SK-N-SH (cell line): ENCODE measurements at regions not wholly inside any gene's neighbourhood (a gene's known extent, or its start where the extent isn't known, plus 50 kb on each side); places are given as distances from the start of the nearest gene placed in this dataset.

Source experiments
- CTCF ChIA-PET: fragments of 300-600, 350-600 bp; formaldehyde crosslinking; extraction: SDS; loops from one replicate; lab custom pipeline; 2021; lab: Yijun Ruan, JAX
- POLR2A ChIA-PET: fragments of 350-600 bp; sonication (Branson Sonifier 250); formaldehyde crosslinking; extraction: SDS; loops from one replicate; lab custom pipeline; 2020; ENCODE audit warnings: antibody characterized with exemption, inconsistent platforms; lab: Yijun Ruan, JAX
- DNase-seq: peaks from one replicate; pipeline ENCODE4 v3.0.0; 2012
- H2AFZ ChIP-seq: fragments of 200-600 bp; sonication (generic); 2 replicates; pipeline ENCODE4 v1.8.1; 2016; ENCODE audit warnings: antibody characterized with exemption, mild to moderate bottlenecking, low read depth
- H3F3A ChIP-seq: fragments of 200-600 bp; sonication (generic); replicated peaks from 2 replicates; pipeline ENCODE3; 2016; ENCODE audit warnings: antibody characterized with exemption, mild to moderate bottlenecking; ENCODE audit not compliant: insufficient read depth
- H3K27ac ChIP-seq, 2 experiments: fragments of 200-500 bp in 1 of 2; fragments of 200-600 bp in 1 of 2; sonication (Bioruptor generic) in 1 of 2; sonication (generic), shearing (Covaris generic) in 1 of 2; 2 replicates each; pipeline versions ENCODE4 v1.5.1 to v1.6.1; 2014 to 2016; ENCODE audit warnings: low read depth in 2 of 2, inconsistent platforms in 1 of 2, low read length in 1 of 2, mild to moderate bottlenecking in 1 of 2, mixed read lengths in 1 of 2
- H3K27me3 ChIP-seq: fragments of 200-600 bp; sonication (generic), shearing (Covaris generic); 2 replicates; pipeline ENCODE4 v1.6.1; 2016; ENCODE audit warnings: mixed run types; ENCODE audit not compliant: insufficient read depth
- H3K36me3 ChIP-seq, 2 experiments: fragments of 200-500 bp in 1 of 2; fragments of 200-600 bp in 1 of 2; sonication (Bioruptor generic) in 1 of 2; sonication (generic) in 1 of 2; replicated peaks in 1 of 2; 2 replicates each; pipeline versions ENCODE3 to v1.5.1; 2014 to 2016; ENCODE audit warnings: low read length in 1 of 2, mild to moderate bottlenecking in 1 of 2; ENCODE audit not compliant: insufficient read depth in 2 of 2, control insufficient read depth in 1 of 2
- H3K4me1 ChIP-seq, 2 experiments: fragments of 200-500 bp in 1 of 2; fragments of 200-600 bp in 1 of 2; sonication (Bioruptor generic) in 1 of 2; sonication (generic), shearing (Covaris generic) in 1 of 2; 2 replicates each; pipeline versions ENCODE4 v1.5.1 to v1.6.1; 2014 to 2016; ENCODE audit warnings: low read depth in 1 of 2, low read length in 1 of 2, mixed run types in 1 of 2; ENCODE audit not compliant: insufficient read depth in 2 of 2, control insufficient read depth in 1 of 2
- H3K4me2 ChIP-seq: fragments of 200-600 bp; sonication (generic), shearing (Covaris generic); 2 replicates; pipeline ENCODE4 v1.6.1; 2017; ENCODE audit warnings: mixed run types
- H3K4me3 ChIP-seq, 2 experiments: fragments of 200-500 bp in 1 of 2; fragments of 200-600 bp in 1 of 2; sonication (Bioruptor generic) in 1 of 2; sonication (generic), shearing (Covaris generic) in 1 of 2; 2 replicates each; pipeline versions ENCODE4 v1.5.1 to v1.8.1; 2014 to 2016; ENCODE audit warnings: low read depth in 2 of 2, inconsistent platforms in 1 of 2, low read length in 1 of 2, mild to moderate bottlenecking in 1 of 2, mixed read lengths in 1 of 2, moderate library complexity in 1 of 2
- H3K79me2 ChIP-seq: fragments of 200-600 bp; sonication (generic); 2 replicates; pipeline ENCODE4 v1.8.1; 2017; ENCODE audit warnings: mild to moderate bottlenecking; ENCODE audit not compliant: insufficient read depth
- H3K9ac ChIP-seq: fragments of 200-600 bp; sonication (generic); 2 replicates; pipeline ENCODE4 v1.6.1; 2017; ENCODE audit warnings: mixed run types
- H3K9me2 ChIP-seq: fragments of 200-600 bp; sonication (generic); 2 replicates; pipeline ENCODE4 v1.6.1; 2017; ENCODE audit warnings: mixed run types
- H3K9me3 ChIP-seq: fragments of 200-600 bp; sonication (generic); 2 replicates; pipeline ENCODE4 v1.6.1; 2017; ENCODE audit warnings: mixed run types, mild to moderate bottlenecking, moderate library complexity
- H4K20me1 ChIP-seq: fragments of 200-600 bp; sonication (generic); 2 replicates; pipeline ENCODE4 v1.6.1; 2017; ENCODE audit warnings: mild to moderate bottlenecking, mixed run types; ENCODE audit not compliant: insufficient read depth
- CHD2 ChIP-seq: fragments of 150-350 bp; IDR thresholded peaks from 2 replicates; pipeline ENCODE4 v1.6.1; 2018; ENCODE audit warnings: low read length; ENCODE audit not compliant: partially characterized antibody
- CTCF ChIP-seq: fragments of 200-600 bp; sonication (generic); IDR thresholded peaks from 2 replicates; pipeline ENCODE4 v1.6.1; 2017; ENCODE audit warnings: antibody characterized with exemption, mild to moderate bottlenecking, moderate library complexity
- ELF1 ChIP-seq: IDR thresholded peaks from 2 replicates; pipeline ENCODE4 v1.4.0; 2012
- EZH2phosphoT487 ChIP-seq: fragments of 200-600 bp; sonication (generic); IDR thresholded peaks from 2 replicates; pipeline ENCODE4 v1.6.1; 2017; ENCODE audit warnings: low read depth, mixed run types, mild to moderate bottlenecking, antibody characterized with exemption, moderate library complexity, borderline replicate concordance
- FOSL2 ChIP-seq: IDR thresholded peaks from 2 replicates; pipeline ENCODE4 v1.4.0; 2012; ENCODE audit warnings: low read depth, mild to moderate bottlenecking, moderate library complexity, borderline replicate concordance
- FOXM1 ChIP-seq: IDR thresholded peaks from 2 replicates; pipeline ENCODE4 v1.4.0; 2012; ENCODE audit warnings: low read depth, mild to moderate bottlenecking
- GABPA ChIP-seq: IDR thresholded peaks from 2 replicates; pipeline ENCODE4 v1.4.0; 2012; ENCODE audit warnings: low read depth, mild to moderate bottlenecking
- GATA2 ChIP-seq: sonication (generic); formaldehyde crosslinking; IDR thresholded peaks from 2 replicates; pipeline ENCODE4 v1.5.0; 2020; ENCODE audit warnings: mild to moderate bottlenecking, missing genetic modification reagents
- NFIC ChIP-seq: IDR thresholded peaks from 2 replicates; pipeline ENCODE4 v1.4.0; 2012; ENCODE audit warnings: borderline replicate concordance
- POLR2AphosphoS5 ChIP-seq: IDR thresholded peaks from 2 replicates; pipeline ENCODE4 v1.6.1; 2012; ENCODE audit warnings: low read depth, low read length
- RCOR1 ChIP-seq: fragments of 150-350 bp; IDR thresholded peaks from 2 replicates; pipeline ENCODE4 v1.6.1; 2017; ENCODE audit warnings: antibody characterized with exemption, low read length
- REST ChIP-seq: IDR thresholded peaks from 2 replicates; pipeline ENCODE4 v1.6.1; 2012; ENCODE audit warnings: mild to moderate bottlenecking, low read depth, low read length, moderate library complexity
- RFX5 ChIP-seq: IDR thresholded peaks from 2 replicates; pipeline ENCODE4 v1.6.1; 2012; ENCODE audit warnings: mild to moderate bottlenecking, improper control_type of control experiment, low read length
- SMC3 ChIP-seq: IDR thresholded peaks from 2 replicates; pipeline ENCODE4 v1.6.1; 2012; ENCODE audit warnings: low read depth, low read length, improper control_type of control experiment
- TAF1 ChIP-seq: IDR thresholded peaks from 2 replicates; pipeline ENCODE4 v1.6.1; 2012; ENCODE audit warnings: low read depth, mild to moderate bottlenecking, low read length, moderate library complexity, borderline replicate concordance
- TEAD4 ChIP-seq: IDR thresholded peaks from 2 replicates; pipeline ENCODE4 v1.4.0; 2012; ENCODE audit warnings: mild to moderate bottlenecking, borderline replicate concordance; ENCODE audit not compliant: insufficient read depth
- USF2 ChIP-seq: fragments of 150-350 bp; IDR thresholded peaks from 2 replicates; pipeline ENCODE4 v1.6.1; 2017; ENCODE audit warnings: antibody characterized with exemption, low read length, low read depth, borderline replicate concordance
- WGBS: methylation state at CpG from one replicate; pipeline ENCODE4 v1.1.6; 2017; ENCODE audit warnings: low lambda C conversion rate; 5-methylcytosine and 5-hydroxymethylcytosine counted together
- TF ChIP-seq, protein P1 (sequence below): IDR thresholded peaks from 2 replicates; pipeline ENCODE4 v1.4.0; 2012; ENCODE audit warnings: low read depth, borderline replicate concordance
- TF ChIP-seq, protein P2 (sequence below): IDR thresholded peaks from 2 replicates; pipeline ENCODE4 v1.4.0; 2012; ENCODE audit warnings: low read depth, borderline replicate concordance

- H3K27ac ChIP-seq: no peak overlapping the region
- H3K9ac ChIP-seq: no peak overlapping the region
- no peaks in the 10 kb centered on the region for H3K79me2 ChIP-seq
- no peak overlapping the region for H3K4me3 ChIP-seq
- CTCF ChIA-PET: no interaction called here
- no peaks in the 10 kb centered on the region for H3K4me1 ChIP-seq
- TF ChIP-seq USF2 (no peak), RCOR1 (no peak), REST (no peak), CTCF (no peak), CHD2 (no peak), RFX5 (no peak), POLR2AphosphoS5 (no peak), SMC3 (no peak), TAF1 (no peak), EZH2phosphoT487 (no peak), FOXM1 (no peak), FOSL2 (no peak), GABPA (no peak), ELF1 (no peak), NFIC (no peak), GATA2 (CRISPR knock-in tag) (no peak), TEAD4 (no peak)
- TF ChIP-seq, protein P1, sequence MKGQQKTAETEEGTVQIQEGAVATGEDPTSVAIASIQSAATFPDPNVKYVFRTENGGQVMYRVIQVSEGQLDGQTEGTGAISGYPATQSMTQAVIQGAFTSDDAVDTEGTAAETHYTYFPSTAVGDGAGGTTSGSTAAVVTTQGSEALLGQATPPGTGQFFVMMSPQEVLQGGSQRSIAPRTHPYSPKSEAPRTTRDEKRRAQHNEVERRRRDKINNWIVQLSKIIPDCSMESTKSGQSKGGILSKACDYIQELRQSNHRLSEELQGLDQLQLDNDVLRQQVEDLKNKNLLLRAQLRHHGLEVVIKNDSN: no peak
- TF ChIP-seq, protein P2, sequence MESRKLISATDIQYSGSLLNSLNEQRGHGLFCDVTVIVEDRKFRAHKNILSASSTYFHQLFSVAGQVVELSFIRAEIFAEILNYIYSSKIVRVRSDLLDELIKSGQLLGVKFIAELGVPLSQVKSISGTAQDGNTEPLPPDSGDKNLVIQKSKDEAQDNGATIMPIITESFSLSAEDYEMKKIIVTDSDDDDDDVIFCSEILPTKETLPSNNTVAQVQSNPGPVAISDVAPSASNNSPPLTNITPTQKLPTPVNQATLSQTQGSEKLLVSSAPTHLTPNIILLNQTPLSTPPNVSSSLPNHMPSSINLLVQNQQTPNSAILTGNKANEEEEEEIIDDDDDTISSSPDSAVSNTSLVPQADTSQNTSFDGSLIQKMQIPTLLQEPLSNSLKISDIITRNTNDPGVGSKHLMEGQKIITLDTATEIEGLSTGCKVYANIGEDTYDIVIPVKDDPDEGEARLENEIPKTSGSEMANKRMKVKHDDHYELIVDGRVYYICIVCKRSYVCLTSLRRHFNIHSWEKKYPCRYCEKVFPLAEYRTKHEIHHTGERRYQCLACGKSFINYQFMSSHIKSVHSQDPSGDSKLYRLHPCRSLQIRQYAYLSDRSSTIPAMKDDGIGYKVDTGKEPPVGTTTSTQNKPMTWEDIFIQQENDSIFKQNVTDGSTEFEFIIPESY: no peak
- no peaks in the 10 kb centered on the region for H3K27me3 ChIP-seq
- POLR2A ChIA-PET: no interaction called here
- no peaks in the 10 kb centered on the region for H3K9me2 ChIP-seq
- H4K20me1 ChIP-seq: no peaks in the 10 kb centered on the region
- no peaks in the 10 kb centered on the region for H3F3A ChIP-seq
- no peak overlapping the region for H3K4me2 ChIP-seq
- 13% methylated on average over 3 of the region's 3 CpGs for WGBS
- no peak overlapping the region for H2AFZ ChIP-seq
- H3K9me3 ChIP-seq: no peaks in the 10 kb centered on the region
- DNase-seq: no peak
- H3K36me3 ChIP-seq: no peaks in the 10 kb centered on the region
These were observed 570.7 kb downstream of the ELAVL2 start for GRCh38 chr9:23255346-23255745.
